H1 (cell line): ENCODE measurements at regions not wholly inside any gene's neighbourhood (a gene's known extent, or its start where the extent isn't known, plus 50 kb on each side); places are given as distances from the start of the nearest gene placed in this dataset.

Experiments
- CTCF ChIA-PET: fragments of 300-600 bp; sonication (Branson Sonifier 250); formaldehyde crosslinking; loops from one replicate; lab custom pipeline; 2021; ENCODE audit not compliant: partially characterized antibody; lab: Charles Lee
- POLR2A ChIA-PET: fragments of 300-600 bp; sonication (Branson Sonifier 250); formaldehyde crosslinking; loops from one replicate; lab custom pipeline; 2021; ENCODE audit warnings: inconsistent platforms; ENCODE audit not compliant: partially characterized antibody; lab: Charles Lee
- DNase-seq, 2 experiments: peaks; one replicate each; pipeline versions ENCODE4 v3.0.0 to v3.0.0-alpha.2; 2010 to 2022; ENCODE audit warnings: low spot score in 2 of 2, low read depth in 1 of 2, mixed read lengths in 1 of 2
- FAIRE-seq: peaks from 2 replicates; lab custom pipeline; 2011; peaks lifted over from hg19 to GRCh38; lab: Jason Lieb, UNC
- H2AFZ ChIP-seq: 2 replicates; pipeline ENCODE4 v1.8.1; 2012; ENCODE audit warnings: low read length, inconsistent platforms
- H2AK5ac ChIP-seq: 2 replicates; pipeline ENCODE4 v1.6.1; 2013; ENCODE audit warnings: low read depth, low read length
- H2BK120ac ChIP-seq: replicated peaks from 2 replicates; pipeline ENCODE3; 2013; ENCODE audit warnings: low read depth, low read length, inconsistent platforms
- H2BK12ac ChIP-seq: 2 replicates; pipeline ENCODE4 v1.6.1; 2013; ENCODE audit warnings: low read depth, low read length
- H2BK15ac ChIP-seq: 2 replicates; pipeline ENCODE4 v1.6.1; 2013; ENCODE audit warnings: low read length
- H2BK20ac ChIP-seq: 2 replicates; pipeline ENCODE4 v1.6.1; 2013; ENCODE audit warnings: low read length
- H2BK5ac ChIP-seq: 2 replicates; pipeline ENCODE4 v1.6.1; 2013; ENCODE audit warnings: low read depth, low read length
- H3K14ac ChIP-seq: 2 replicates; pipeline ENCODE4 v1.6.1; 2013; ENCODE audit warnings: inconsistent platforms; ENCODE audit not compliant: insufficient read length
- H3K18ac ChIP-seq: 2 replicates; pipeline ENCODE4 v1.6.1; 2013; ENCODE audit warnings: low read length; ENCODE audit errors: extremely low read depth
- H3K23ac ChIP-seq: 2 replicates; pipeline ENCODE4 v1.6.1; 2013; ENCODE audit warnings: inconsistent platforms; ENCODE audit not compliant: insufficient read length
- H3K23me2 ChIP-seq: 2 replicates; pipeline ENCODE4 v1.6.1; 2013; ENCODE audit warnings: low read depth, low read length
- H3K27ac ChIP-seq: 2 replicates; pipeline ENCODE4 v1.6.1; 2011; ENCODE audit warnings: low read depth, low read length, inconsistent platforms
- H3K27me3 ChIP-seq, 4 experiments: replicated peaks in 1 of 4; 1 replicate in 1 of 4; 2 replicates in 3 of 4; pipeline versions ENCODE4 v1.6.1 to v1.8.1; 2011 to 2013; ENCODE audit warnings: low read length in 3 of 4, mild to moderate bottlenecking in 3 of 4, inconsistent platforms in 2 of 4, mixed read lengths in 2 of 4, moderate library complexity in 1 of 4; ENCODE audit not compliant: control insufficient read depth in 3 of 4, insufficient read depth in 3 of 4; ENCODE audit errors: extremely low read depth in 1 of 4
- H3K36me3 ChIP-seq, 4 experiments: 2 replicates each; pipeline versions ENCODE4 v1.6.1 to v1.8.1; 2011 to 2013; ENCODE audit warnings: mild to moderate bottlenecking in 4 of 4, low read length in 3 of 4, moderate library complexity in 2 of 4, control low read depth in 1 of 4, inconsistent platforms in 1 of 4; ENCODE audit not compliant: insufficient read depth in 4 of 4, control insufficient read depth in 2 of 4
- H3K4ac ChIP-seq: replicated peaks from 2 replicates; pipeline ENCODE3; 2013; ENCODE audit warnings: low read length, low read depth, mixed read lengths, inconsistent platforms; ENCODE audit not compliant: insufficient read length
- H3K4me1 ChIP-seq, 4 experiments: replicated peaks in 1 of 4; 1 replicate in 1 of 4; 2 replicates in 3 of 4; pipeline versions ENCODE4 v1.6.1 to v1.8.1; 2011 to 2013; ENCODE audit warnings: low read length in 3 of 4, inconsistent platforms in 2 of 4, mixed read lengths in 1 of 4; ENCODE audit not compliant: insufficient read depth in 4 of 4, control insufficient read depth in 3 of 4
- H3K4me2 ChIP-seq, 2 experiments: 2 replicates each; pipeline versions ENCODE4 v1.6.1 to v1.8.1; 2011 to 2013; ENCODE audit warnings: low read depth in 2 of 2, low read length in 2 of 2, control low read depth in 1 of 2, inconsistent platforms in 1 of 2, mild to moderate bottlenecking in 1 of 2; ENCODE audit not compliant: insufficient read depth in 1 of 2
- H3K4me3 ChIP-seq, 4 experiments: fragments of 200-600, 300-600 bp in 1 of 4; sonication (generic), shearing (Covaris generic), sonication (Bioruptor Twin) in 1 of 4; 2 replicates each; pipeline versions ENCODE4 v1.5.1 to v1.8.1; 2011 to 2016; ENCODE audit warnings: low read length in 4 of 4, low read depth in 3 of 4, control low read depth in 2 of 4, inconsistent platforms in 2 of 4, mild to moderate bottlenecking in 2 of 4, mixed read lengths in 1 of 4, moderate library complexity in 1 of 4; ENCODE audit not compliant: insufficient read depth in 2 of 4; ENCODE audit errors: extremely low read depth in 1 of 4
- H3K56ac ChIP-seq: replicated peaks from 2 replicates; pipeline ENCODE3; 2013; ENCODE audit warnings: low read depth, mild to moderate bottlenecking, mixed read lengths, low read length, inconsistent platforms; ENCODE audit not compliant: insufficient read length
- H3K79me1 ChIP-seq: 2 replicates; pipeline ENCODE4 v1.6.1; 2013; ENCODE audit warnings: low read depth, low read length, control low read depth
- H3K79me2 ChIP-seq, 2 experiments: 2 replicates each; pipeline versions ENCODE4 v1.6.1 to v1.8.1; 2012 to 2013; ENCODE audit warnings: low read length in 2 of 2, mild to moderate bottlenecking in 2 of 2, inconsistent platforms in 1 of 2; ENCODE audit not compliant: insufficient read depth in 2 of 2, control insufficient read depth in 1 of 2
- H3K9ac ChIP-seq, 4 experiments: replicated peaks in 1 of 4; 1 replicate in 1 of 4; 2 replicates in 3 of 4; pipeline versions ENCODE4 v1.6.1 to v1.8.1; 2011 to 2013; ENCODE audit warnings: low read depth in 3 of 4, low read length in 3 of 4, control low read depth in 2 of 4, mild to moderate bottlenecking in 2 of 4, moderate library complexity in 2 of 4, inconsistent platforms in 1 of 4; ENCODE audit errors: extremely low read depth in 1 of 4
- H3K9me3 ChIP-seq, 2 experiments: 2 replicates each; pipeline versions ENCODE4 v1.6.1 to v1.8.1; 2012 to 2013; ENCODE audit warnings: mild to moderate bottlenecking in 2 of 2, moderate library complexity in 2 of 2, control low read depth in 1 of 2, inconsistent platforms in 1 of 2, low read depth in 1 of 2, low read length in 1 of 2, mixed read lengths in 1 of 2; ENCODE audit not compliant: insufficient read depth in 2 of 2
- H4K20me1 ChIP-seq, 2 experiments: replicated peaks in 1 of 2; 2 replicates each; pipeline versions ENCODE3 to v1.8.1; 2011 to 2013; ENCODE audit warnings: inconsistent platforms in 2 of 2, low read length in 2 of 2, mild to moderate bottlenecking in 1 of 2; ENCODE audit not compliant: insufficient read depth in 2 of 2, control insufficient read depth in 1 of 2
- H4K5ac ChIP-seq: 2 replicates; pipeline ENCODE4 v1.6.1; 2013; ENCODE audit warnings: low read length, low read depth, mixed read lengths, inconsistent platforms; ENCODE audit not compliant: insufficient read length
- H4K8ac ChIP-seq: 2 replicates; pipeline ENCODE4 v1.8.0; 2013; ENCODE audit warnings: mild to moderate bottlenecking, moderate library complexity, low read length, inconsistent platforms; ENCODE audit not compliant: insufficient read depth; ENCODE audit errors: extremely low read depth
- H4K91ac ChIP-seq: replicated peaks from 2 replicates; pipeline ENCODE3; 2013; ENCODE audit warnings: low read length, mixed read lengths, inconsistent platforms; ENCODE audit not compliant: insufficient read length
- CREB1 ChIP-seq: IDR thresholded peaks from 2 replicates; pipeline ENCODE4 v1.6.1; 2012; ENCODE audit warnings: inconsistent platforms
- EGR1 ChIP-seq: IDR thresholded peaks from 2 replicates; pipeline ENCODE4 v1.6.1; 2011; ENCODE audit warnings: low read depth, low read length, borderline replicate concordance
- NANOG ChIP-seq: IDR thresholded peaks from 2 replicates; pipeline ENCODE4 v1.6.1; 2011; ENCODE audit warnings: low read length, low read depth, mild to moderate bottlenecking, inconsistent platforms; ENCODE audit not compliant: insufficient read depth, poor library complexity, severe bottlenecking
- RXRA ChIP-seq: IDR thresholded peaks from 2 replicates; pipeline ENCODE4 v1.6.1; 2011; ENCODE audit warnings: low read depth, mild to moderate bottlenecking, low read length, moderate library complexity; ENCODE audit not compliant: insufficient read depth
- WGBS, 2 experiments: shearing (Covaris generic) in 1 of 2; methylation state at CpG; one replicate each; pipeline versions ENCODE4 v1.1.6 to v1.1.7; 2013 to 2015; ENCODE audit warnings: low lambda C conversion rate in 2 of 2, mixed read lengths in 2 of 2, inconsistent platforms in 1 of 2, low coverage in 1 of 2, missing lambda C conversion rate in 1 of 2; ENCODE audit not compliant: insufficient replicate concordance in 2 of 2, insufficient coverage in 1 of 2, insufficient read length in 1 of 2; ENCODE audit errors: extremely low coverage in 1 of 2, missing lambda C conversion rate in 1 of 2; 5-methylcytosine and 5-hydroxymethylcytosine counted together

DNA sequence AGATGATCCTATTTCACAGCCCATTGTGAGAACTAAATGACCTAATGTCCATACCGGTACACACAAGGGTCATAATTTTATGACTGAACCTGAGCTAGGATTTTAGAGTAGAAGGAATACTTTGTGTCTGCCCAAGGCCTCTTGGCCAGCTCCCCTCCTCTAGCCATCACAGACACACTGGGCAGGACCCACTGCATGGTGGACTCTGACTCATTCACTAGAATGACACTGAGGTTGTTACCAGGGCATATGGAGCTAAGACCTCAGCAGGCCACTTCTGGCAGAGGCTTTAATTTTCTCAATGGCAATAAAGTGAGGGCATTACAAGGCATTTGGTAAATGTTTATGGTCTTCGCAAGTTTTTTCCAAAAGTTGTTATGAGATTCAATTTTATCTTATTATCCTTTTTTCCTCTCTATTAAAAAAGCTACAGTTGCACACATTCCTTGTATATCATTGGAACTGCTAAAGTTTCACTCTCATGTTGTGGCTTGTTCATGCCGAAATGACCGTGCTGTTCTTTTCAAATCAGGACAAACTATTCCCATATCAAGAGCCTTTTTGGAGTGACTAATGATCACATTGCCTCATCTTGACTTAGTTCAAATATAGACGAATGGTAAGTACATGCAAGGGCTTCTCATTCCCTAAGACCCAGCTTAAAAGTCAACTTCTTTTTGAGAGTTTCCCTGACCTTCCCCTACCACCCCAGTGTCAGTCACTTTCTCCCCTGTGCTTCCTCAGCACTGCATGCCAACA, 595.7 kb downstream of the ACTL7B start:
- Histone ChIP-seq H4K5ac (no peak overlapping the region), H2BK5ac (no peak overlapping the region), H4K91ac (no peak overlapping the region), H3K9ac (no peak overlapping the region), H3K9me3 (no peaks in the 10 kb centered on the region), H4K20me1 (no peaks in the 10 kb centered on the region), H4K8ac (no peak overlapping the region), H3K79me2 (no peaks in the 10 kb centered on the region), H3K27ac (no peak overlapping the region), H3K36me3 (no peaks in the 10 kb centered on the region; a peak in 1 of 8 replicates), H3K79me1 (no peaks in the 10 kb centered on the region), H2BK15ac (no peak overlapping the region), H3K56ac (no peak overlapping the region), H3K14ac (no peak overlapping the region), H3K27me3 (no peaks in the 10 kb centered on the region), H2BK12ac (no peak overlapping the region), H3K18ac (no peak overlapping the region), H2AFZ (no peak overlapping the region), H3K23me2 (no peaks in the 10 kb centered on the region), H2AK5ac (no peak overlapping the region), H3K4me2 (no peak overlapping the region), H3K4ac (no peak overlapping the region), H3K4me1 (no peaks in the 10 kb centered on the region), H2BK20ac (no peak overlapping the region), H3K4me3 (no peak overlapping the region), H3K23ac (no peak overlapping the region), H2BK120ac (no peak overlapping the region)
- FAIRE-seq (no peak), DNase-seq (no peak)
- POLR2A ChIA-PET: no interaction called here
- no peak for TF ChIP-seq NANOG
- no peak for TF ChIP-seq EGR1
- TF ChIP-seq RXRA: no peak
- no peak for TF ChIP-seq CREB1
- 89% methylated on average over 5 of the region's 5 CpGs; no CpG with 5 or more reads in 1 of the 2 experiments for WGBS, 2 experiments
- CTCF ChIA-PET: interaction anchor here (2.1 kb wide), 1 partner anchor 10 kb away, joined by 6 read pairs; no protein-coding TSS in a partner anchor
